T-helper 1 cell treated with Interleukin-12 subunit alpha and Interleukin-12 subunit beta and Interleukin-4 antibody, amounts not matched to agents 30 ng/mL and 1 ng/mL, for 36 hours (primary cell): ENCODE measurements at regions not wholly inside any gene's neighbourhood (a gene's known extent, or its start where the extent isn't known, plus 50 kb on each side); places are given as distances from the start of the nearest gene placed in this dataset.

Source experiments
- intact Hi-C: fragments of 100-400 bp; cut with micrococcal nuclease; formaldehyde crosslinking; loops from one replicate; pipeline ENCODE4 v1.15.1; 2024

- intact Hi-C loops = no loop called here
Measured at GRCh38 chr22:48198489-48199459, 1436.3 kb downstream of the TBC1D22A start.

GRCh38 chr22:48197189-48197690, 1434.8 kb downstream of the TBC1D22A start:
- intact Hi-C loops = no loop called here

- intact Hi-C loops = no loop called here
Measured at GRCh38 chr22:48192920-48193319, 1430.5 kb downstream of the TBC1D22A start.

GRCh38 chr22:48192071-48192470, 1429.6 kb downstream of the TBC1D22A start:
- intact Hi-C loops = no loop called here

GRCh38 chr22:48188231-48188721, 1425.8 kb downstream of the TBC1D22A start:
- intact Hi-C loops = no loop called here

- intact Hi-C loops = no loop called here
Measured at GRCh38 chr22:48187356-48187755, 1424.9 kb downstream of the TBC1D22A start.

- intact Hi-C loops = no loop called here
Measured at GRCh38 chr22:48186146-48186790, 1423.8 kb downstream of the TBC1D22A start.

- intact Hi-C loops = no loop called here
Measured at GRCh38 chr22:48185071-48186055, 1422.9 kb downstream of the TBC1D22A start.

GRCh38 chr22:48182846-48183805, 1420.7 kb downstream of the TBC1D22A start:
- intact Hi-C loops = no loop called here

- intact Hi-C loops = no loop called here
Measured at GRCh38 chr22:48182031-48182430, 1419.6 kb downstream of the TBC1D22A start.

GRCh38 chr22:48181263-48181955, 1419.0 kb downstream of the TBC1D22A start:
- intact Hi-C loops = no loop called here

- intact Hi-C loops = no loop called here
Measured at GRCh38 chr22:48180631-48181030, 1418.2 kb downstream of the TBC1D22A start.

GRCh38 chr22:48179571-48180546, 1417.4 kb downstream of the TBC1D22A start:
- intact Hi-C loops = no loop called here

GRCh38 chr22:48178536-48178935, 1416.1 kb downstream of the TBC1D22A start:
- intact Hi-C loops = no loop called here

- intact Hi-C loops = no loop called here
Measured at GRCh38 chr22:48177631-48178030, 1415.2 kb downstream of the TBC1D22A start.

- intact Hi-C loops = no loop called here
Measured at GRCh38 chr22:48175721-48176120, 1413.3 kb downstream of the TBC1D22A start.

GRCh38 chr22:48173773-48174160, 1411.3 kb downstream of the TBC1D22A start:
- intact Hi-C loops = no loop called here
